Skeletal muscle tissue (tissue), 3 donors: ENCODE measurements at regions not wholly inside any gene's neighbourhood (a gene's known extent, or its start where the extent isn't known, plus 50 kb on each side); places are given as distances from the start of the nearest gene placed in this dataset.

Source experiments
- H3K27ac ChIP-seq: one replicate; pipeline ENCODE4 v1.7.0; 2013; ENCODE audit warnings: mild to moderate bottlenecking, low read depth, low read length, inconsistent platforms
- H3K27me3 ChIP-seq, 3 donors: one replicate each; pipeline ENCODE4 v1.7.0; 2013; ENCODE audit warnings: low read length in 3 of 3; ENCODE audit not compliant: control insufficient read depth in 3 of 3, insufficient read depth in 3 of 3
- H3K36me3 ChIP-seq, 3 donors: one replicate each; pipeline ENCODE4 v1.7.0; 2013; ENCODE audit warnings: low read length in 3 of 3; ENCODE audit not compliant: control insufficient read depth in 3 of 3, insufficient read depth in 3 of 3
- H3K4me1 ChIP-seq, 3 donors: one replicate each; pipeline ENCODE4 v1.7.0; 2013; ENCODE audit warnings: low read length in 3 of 3, mild to moderate bottlenecking in 3 of 3; ENCODE audit not compliant: control insufficient read depth in 3 of 3, insufficient read depth in 3 of 3
- H3K4me3 ChIP-seq, 3 donors: one replicate each; pipeline ENCODE4 v1.7.0; 2013; ENCODE audit warnings: low read length in 3 of 3
- H3K9ac ChIP-seq, 3 donors: one replicate each; pipeline ENCODE4 v1.7.0; 2013; ENCODE audit warnings: low read length in 3 of 3, mild to moderate bottlenecking in 3 of 3, moderate library complexity in 2 of 3, low read depth in 1 of 3
- H3K9me3 ChIP-seq, 3 donors: one replicate each; pipeline ENCODE4 v1.7.0; 2013; ENCODE audit warnings: low read length in 3 of 3; ENCODE audit not compliant: control insufficient read depth in 3 of 3
- donor health status: Osteomylitis.

DNA sequence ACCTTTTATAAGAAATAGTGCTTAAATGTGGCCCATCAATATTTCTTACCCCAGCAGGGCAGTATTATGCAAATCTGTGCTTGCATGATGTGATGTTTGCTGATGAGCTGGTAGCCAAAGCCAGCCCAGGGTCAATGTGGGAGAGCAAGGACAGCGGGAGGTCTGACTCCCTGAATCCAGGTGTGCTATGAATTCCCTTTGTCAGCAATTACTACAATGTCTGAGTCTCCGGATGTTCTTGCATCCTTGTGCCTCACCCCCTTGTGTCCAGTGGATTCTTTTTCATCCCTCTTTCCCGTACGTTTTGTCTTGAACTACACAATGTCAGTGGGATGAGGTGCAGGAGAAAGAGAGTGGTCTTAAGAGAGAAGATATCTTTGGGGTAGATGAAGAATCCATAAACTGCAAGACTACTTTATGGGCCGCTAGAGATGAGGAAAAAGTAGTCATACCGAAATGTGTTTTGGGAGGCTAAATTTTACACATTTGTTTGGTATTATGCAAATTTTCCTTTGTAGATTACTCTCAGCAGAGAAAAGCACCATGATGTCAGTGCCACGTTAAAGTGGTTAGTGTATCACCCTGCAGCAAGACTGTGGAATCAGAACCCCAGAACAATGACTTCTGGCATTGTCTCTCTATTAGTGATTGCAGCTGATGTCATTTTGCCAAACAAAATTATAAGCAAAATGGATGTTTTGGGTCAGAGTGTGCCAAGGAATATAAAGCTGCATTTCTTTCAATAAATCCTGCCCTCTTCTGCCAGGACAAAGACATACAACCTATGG, 53.5 kb upstream of the TSHZ3 start:
- no peak overlapping the region for H3K4me3 ChIP-seq
- no peak overlapping the region for H3K27ac ChIP-seq
- no peaks in the 10 kb centered on the region for H3K9me3 ChIP-seq
- H3K4me1 ChIP-seq: no peaks in the 10 kb centered on the region
- H3K9ac ChIP-seq: no peak overlapping the region
- no peaks in the 10 kb centered on the region for H3K36me3 ChIP-seq
- peaks cover 0 to 4% (median 0%) of the 10 kb centered on the region in 3 donors for H3K27me3 ChIP-seq

GRCh38 chr19:31406106-31406505, 56.9 kb upstream of the TSHZ3 start:
- no peak overlapping the region for H3K4me3 ChIP-seq
- peaks cover 0 to 2% (median 0%) of the 10 kb centered on the region in 3 donors for H3K27me3 ChIP-seq
- no peaks in the 10 kb centered on the region for H3K4me1 ChIP-seq
- H3K27ac ChIP-seq: no peak overlapping the region
- no peaks in the 10 kb centered on the region for H3K36me3 ChIP-seq
- no peaks in the 10 kb centered on the region for H3K9me3 ChIP-seq
- H3K9ac ChIP-seq: no peak overlapping the region

GRCh38 chr19:31408460-31409124, 59.4 kb upstream of the TSHZ3 start:
- H3K9ac ChIP-seq: no peak overlapping the region
- no peaks in the 10 kb centered on the region for H3K27me3 ChIP-seq
- no peaks in the 10 kb centered on the region for H3K36me3 ChIP-seq
- no peaks in the 10 kb centered on the region for H3K4me1 ChIP-seq
- H3K4me3 ChIP-seq: no peak overlapping the region
- H3K27ac ChIP-seq: peak overlapping the region; percentile 43
- no peaks in the 10 kb centered on the region for H3K9me3 ChIP-seq

- H3K4me1 ChIP-seq: no peaks in the 10 kb centered on the region
- no peak overlapping the region for H3K9ac ChIP-seq
- no peaks in the 10 kb centered on the region for H3K36me3 ChIP-seq
- H3K27me3 ChIP-seq: peaks cover 0 to 12% (median 3%) of the 10 kb centered on the region in 3 donors
- H3K27ac ChIP-seq: no peak overlapping the region
- H3K4me3 ChIP-seq: no peak overlapping the region
- H3K9me3 ChIP-seq: no peaks in the 10 kb centered on the region
Measured at GRCh38 chr19:31413353-31413752, 64.1 kb upstream of the TSHZ3 start.

DNA sequence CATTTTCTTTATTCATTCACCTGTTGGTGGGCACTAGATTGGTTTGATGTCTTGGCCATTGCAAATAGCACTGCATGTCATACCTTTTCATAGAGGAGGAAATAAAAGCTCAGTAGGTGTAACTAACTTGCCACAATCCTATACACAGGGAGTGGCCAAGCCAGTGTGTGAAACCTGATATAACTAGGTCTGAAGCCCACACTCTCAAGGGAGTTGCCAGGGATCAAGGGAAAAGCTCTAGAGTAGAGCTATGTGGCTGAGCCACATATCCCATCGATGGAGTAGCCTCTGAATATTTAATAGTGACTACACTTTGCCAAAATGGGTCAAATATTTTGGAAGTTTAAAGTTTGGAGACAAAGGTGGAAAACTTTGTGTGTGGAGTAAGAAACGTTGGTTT, 66.1 kb upstream of the TSHZ3 start:
- H3K9me3 ChIP-seq: no peaks in the 10 kb centered on the region
- H3K9ac ChIP-seq: no peak overlapping the region
- H3K27ac ChIP-seq: no peak overlapping the region
- no peaks in the 10 kb centered on the region for H3K4me1 ChIP-seq
- no peaks in the 10 kb centered on the region for H3K36me3 ChIP-seq
- no peak overlapping the region for H3K4me3 ChIP-seq
- peaks cover 0 to 12% (median 3%) of the 10 kb centered on the region in 3 donors for H3K27me3 ChIP-seq

DNA sequence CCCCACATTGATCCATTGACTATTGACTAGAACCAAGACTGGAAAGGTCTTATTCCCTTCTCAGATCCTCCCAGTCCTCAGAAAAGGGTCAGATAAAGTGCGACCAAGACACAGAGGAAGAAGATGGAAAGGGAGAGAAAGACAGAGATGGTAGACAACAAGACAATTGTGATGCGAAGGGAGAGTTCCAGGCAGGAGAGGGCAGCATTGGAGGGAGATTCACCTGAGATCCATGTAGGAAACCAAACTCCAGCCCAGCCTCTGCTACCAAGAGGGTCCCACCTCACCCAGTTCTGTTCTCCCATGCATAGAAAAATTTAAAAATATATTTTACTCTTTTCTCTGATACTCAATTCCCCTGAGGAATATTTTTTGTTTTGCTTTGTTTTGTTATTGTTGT, 67.3 kb upstream of the TSHZ3 start:
- H3K27ac ChIP-seq: no peak overlapping the region
- H3K4me3 ChIP-seq: no peak overlapping the region
- no peaks in the 10 kb centered on the region for H3K9me3 ChIP-seq
- H3K9ac ChIP-seq: no peak overlapping the region
- H3K36me3 ChIP-seq: no peaks in the 10 kb centered on the region
- H3K27me3 ChIP-seq: peaks cover 0 to 12% (median 3%) of the 10 kb centered on the region in 3 donors
- H3K4me1 ChIP-seq: no peaks in the 10 kb centered on the region

- H3K4me1 ChIP-seq: no peaks in the 10 kb centered on the region
- no peak overlapping the region for H3K9ac ChIP-seq
- H3K9me3 ChIP-seq: no peaks in the 10 kb centered on the region
- H3K4me3 ChIP-seq: no peak overlapping the region
- H3K36me3 ChIP-seq: no peaks in the 10 kb centered on the region
- no peak overlapping the region for H3K27ac ChIP-seq
- peaks cover 0 to 15% (median 8%) of the 10 kb centered on the region in 3 donors for H3K27me3 ChIP-seq
Measured at GRCh38 chr19:31418055-31418454, 68.8 kb upstream of the TSHZ3 start.

GRCh38 chr19:31418692-31419430, 69.6 kb upstream of the TSHZ3 start:
- Histone ChIP-seq H3K9ac (no peak overlapping the region), H3K9me3 (no peaks in the 10 kb centered on the region), H3K4me3 (no peak overlapping the region), H3K36me3 (no peaks in the 10 kb centered on the region), H3K4me1 (no peaks in the 10 kb centered on the region), H3K27me3 (peaks cover 0 to 15% (median 8%) of the 10 kb centered on the region in 3 donors), H3K27ac (no peak overlapping the region)

DNA sequence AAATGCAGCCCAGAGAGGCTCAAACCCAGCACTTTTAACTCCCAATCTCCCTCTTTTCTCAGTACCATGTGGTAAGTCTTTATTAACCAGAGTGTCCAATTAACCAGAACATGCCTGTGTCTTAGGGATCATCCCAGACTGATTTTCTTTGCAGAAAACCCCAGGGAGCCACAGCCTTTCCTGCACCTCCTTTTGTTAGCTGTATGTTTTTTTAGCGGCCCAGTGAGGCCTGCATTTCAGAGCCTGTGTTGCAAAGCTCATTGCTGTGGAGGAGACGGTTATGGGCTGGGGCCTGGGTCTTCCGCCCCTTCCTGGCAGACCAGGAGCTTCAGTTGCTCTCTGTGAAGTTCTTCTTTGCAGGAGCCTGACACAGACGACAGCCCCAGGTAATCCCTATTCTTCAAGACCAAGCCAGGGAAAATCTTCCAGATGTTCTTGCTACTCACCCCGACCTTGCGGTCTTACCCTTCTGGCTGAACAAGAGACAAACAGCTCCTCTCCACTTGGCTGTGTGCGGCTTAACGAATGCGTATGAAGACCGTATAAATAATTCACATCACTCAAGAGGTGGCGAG, 70.7 kb upstream of the TSHZ3 start:
- Histone ChIP-seq H3K9me3 (no peaks in the 10 kb centered on the region), H3K4me3 (no peak overlapping the region), H3K36me3 (no peaks in the 10 kb centered on the region), H3K9ac (no peak overlapping the region), H3K27me3 (peaks cover 0 to 15% (median 11%) of the 10 kb centered on the region in 3 donors), H3K4me1 (no peaks in the 10 kb centered on the region), H3K27ac (no peak overlapping the region)
